ENCODE measurements at regions not wholly inside any gene's neighbourhood (a gene's known extent, or its start where the extent isn't known, plus 50 kb on each side); places are given as distances from the start of the nearest gene placed in this dataset.

- DNase-seq (ENCODE audit: low spot score) = no peak
- intact Hi-C loops (cut with DNase I) = no loop called here
These were observed 307.1 kb downstream of the GRB14 start for GRCh38 chr2:164314148-164314547.

GRCh38 chr2:164306872-164307271 lies 314.4 kb downstream of the GRB14 start:
- DNase-seq (ENCODE audit: low spot score) = no peak
- intact Hi-C loops (cut with DNase I) = no loop called here

GRCh38 chr2:164302786-164303185 lies 318.5 kb downstream of the GRB14 start:
- intact Hi-C loops (cut with DNase I) = no loop called here
- DNase-seq (ENCODE audit: low spot score) = no peak

GRCh38 chr2:164288235-164288634 lies 333.0 kb downstream of the GRB14 start:
- intact Hi-C loops (cut with DNase I) = no loop called here
- DNase-seq (ENCODE audit: low spot score) = no peak

GRCh38 chr2:164287056-164287455 lies 334.2 kb downstream of the GRB14 start:
- no peak for DNase-seq (ENCODE audit: low spot score)
- intact Hi-C loops (cut with DNase I) = no loop called here

GRCh38 chr2:164285576-164285975 lies 335.7 kb downstream of the GRB14 start:
- DNase-seq (ENCODE audit: low spot score) = no peak
- intact Hi-C loops (cut with DNase I) = no loop called here

GRCh38 chr2:164281896-164282295 lies 339.4 kb downstream of the GRB14 start:
- DNase-seq (ENCODE audit: low spot score) = no peak
- intact Hi-C loops (cut with DNase I) = no loop called here

- intact Hi-C loops (cut with DNase I) = no loop called here
- DNase-seq (ENCODE audit: low spot score) = no peak
These were observed 345.6 kb downstream of the GRB14 start for GRCh38 chr2:164275659-164276058.

- DNase-seq (ENCODE audit: low spot score) = no peak
- intact Hi-C loops (cut with DNase I) = no loop called here
These were observed 360.8 kb downstream of the GRB14 start for GRCh38 chr2:164260506-164260905.

- intact Hi-C loops (cut with DNase I) = no loop called here
- DNase-seq (ENCODE audit: low spot score) = no peak
These were observed 363.5 kb downstream of the GRB14 start for GRCh38 chr2:164257742-164258141.

- no peak for DNase-seq (ENCODE audit: low spot score)
- intact Hi-C loops (cut with DNase I) = no loop called here
These were observed 368.6 kb downstream of the GRB14 start for GRCh38 chr2:164252568-164253287.

- no peak for DNase-seq (ENCODE audit: low spot score)
- intact Hi-C loops (cut with DNase I) = no loop called here
These were observed 378.0 kb downstream of the GRB14 start for GRCh38 chr2:164243315-164243714.

GRCh38 chr2:164242409-164242808 lies 378.9 kb downstream of the GRB14 start:
- DNase-seq (ENCODE audit: low spot score) = no peak
- intact Hi-C loops (cut with DNase I) = no loop called here

- no peak for DNase-seq (ENCODE audit: low spot score)
- intact Hi-C loops (cut with DNase I) = no loop called here
These were observed 387.2 kb downstream of the GRB14 start for GRCh38 chr2:164234074-164234473.

GRCh38 chr2:164224007-164224406 lies 397.3 kb downstream of the GRB14 start:
- DNase-seq (ENCODE audit: low spot score) = no peak
- intact Hi-C loops (cut with DNase I) = no loop called here

- DNase-seq (ENCODE audit: low spot score) = no peak
- intact Hi-C loops (cut with DNase I) = no loop called here
These were observed 399.8 kb downstream of the GRB14 start for GRCh38 chr2:164221473-164221872.

GRCh38 chr2:164220265-164220664 lies 401.0 kb downstream of the GRB14 start:
- intact Hi-C loops (cut with DNase I) = no loop called here
- DNase-seq (ENCODE audit: low spot score) = no peak

GRCh38 chr2:164213916-164214315 lies 407.4 kb downstream of the GRB14 start:
- DNase-seq (ENCODE audit: low spot score) = no peak

GRCh38 chr2:164205347-164205746 lies 415.9 kb downstream of the GRB14 start:
- no peak for DNase-seq (ENCODE audit: low spot score)

More at GRCh38 chr2:164213916-164214315, 407.4 kb downstream of the GRB14 start:
- intact Hi-C loops (cut with DNase I) = no loop called here

GRCh38 chr2:164203131-164203530 lies 418.2 kb downstream of the GRB14 start:
- intact Hi-C loops (cut with DNase I) = no loop called here
- no peak for DNase-seq (ENCODE audit: low spot score)

More at GRCh38 chr2:164205347-164205746, 415.9 kb downstream of the GRB14 start:
- intact Hi-C loops (cut with DNase I) = no loop called here

GRCh38 chr2:164198256-164198655 lies 423.0 kb downstream of the GRB14 start:
- intact Hi-C loops (cut with DNase I) = no loop called here
- no peak for DNase-seq (ENCODE audit: low spot score)

GRCh38 chr2:164190700-164191099 lies 430.6 kb downstream of the GRB14 start:
- DNase-seq (ENCODE audit: low spot score) = no peak
- intact Hi-C loops (cut with DNase I) = no loop called here
